ENCODE measurements at regions not wholly inside any gene's neighbourhood (a gene's known extent, or its start where the extent isn't known, plus 50 kb on each side); places are given as distances from the start of the nearest gene placed in this dataset.

GRCh38 chr9:89670114-89670513 lies 65.3 kb downstream of the GADD45G start:
- Histone ChIP-seq H3K27me3 (no peaks in the 10 kb centered on the region), H3K9me3 (no peaks in the 10 kb centered on the region), H3K4me1 (peaks cover 2 to 15% of the 10 kb centered on the region in 2 donors), H3K4me3 (no peak overlapping the region), H3K36me3 (no peaks in the 10 kb centered on the region), H3K27ac (no peak overlapping the region)
- DNase-seq (no peak), ATAC-seq (no peak)
- TF ChIP-seq CTCF (IDR thresholded peaks at IDR 0.05): no peak
- intact Hi-C loops (cut with DNase I): no loop called here

- H3K36me3 ChIP-seq: no peaks in the 10 kb centered on the region
- H3K27ac ChIP-seq: no peak overlapping the region
- DNase-seq (no peak), ATAC-seq (no peak)
- intact Hi-C loops (cut with DNase I): no loop called here
- H3K4me1 ChIP-seq: peaks cover 0 to 22% of the 10 kb centered on the region in 2 donors
- TF ChIP-seq CTCF (IDR thresholded peaks at IDR 0.05): no peak
- H3K9me3 ChIP-seq: no peaks in the 10 kb centered on the region
- H3K4me3 ChIP-seq: no peak overlapping the region
- no peaks in the 10 kb centered on the region for H3K27me3 ChIP-seq
Observed at GRCh38 chr9:89670801-89671434, 66.1 kb downstream of the GADD45G start.

- no peak overlapping the region for H3K4me3 ChIP-seq
- H3K9me3 ChIP-seq: no peaks in the 10 kb centered on the region
- DNase-seq: no peak
- H3K27me3 ChIP-seq: no peaks in the 10 kb centered on the region
- H3K27ac ChIP-seq: no peak overlapping the region
- peaks cover 0 to 18% of the 10 kb centered on the region in 2 donors for H3K4me1 ChIP-seq
- H3K36me3 ChIP-seq: no peaks in the 10 kb centered on the region
- intact Hi-C loops (cut with DNase I): no loop called here
- no peak for TF ChIP-seq CTCF (IDR thresholded peaks at IDR 0.05)
- no peak for ATAC-seq
Observed at GRCh38 chr9:89674667-89675057, 69.8 kb downstream of the GADD45G start.

GRCh38 chr9:89675058-89675742 lies 70.4 kb downstream of the GADD45G start:
- H3K9me3 ChIP-seq: no peaks in the 10 kb centered on the region
- TF ChIP-seq CTCF (IDR thresholded peaks at IDR 0.05): no peak
- no peaks in the 10 kb centered on the region for H3K36me3 ChIP-seq
- no peak overlapping the region for H3K4me3 ChIP-seq
- no peak for DNase-seq
- H3K4me1 ChIP-seq: peaks cover 0 to 18% of the 10 kb centered on the region in 2 donors
- intact Hi-C loops (cut with DNase I): no loop called here
- no peak for ATAC-seq
- H3K27ac ChIP-seq: no peak overlapping the region
- H3K27me3 ChIP-seq: no peaks in the 10 kb centered on the region

GRCh38 chr9:89676281-89676680 lies 71.5 kb downstream of the GADD45G start:
- H3K27me3 ChIP-seq: no peaks in the 10 kb centered on the region
- H3K36me3 ChIP-seq: no peaks in the 10 kb centered on the region
- no peak for TF ChIP-seq CTCF (IDR thresholded peaks at IDR 0.05)
- peak; percentile 94 for ATAC-seq
- intact Hi-C loops (cut with DNase I): no loop called here
- no peak overlapping the region for H3K27ac ChIP-seq
- H3K4me1 ChIP-seq: peaks cover 0 to 18% of the 10 kb centered on the region in 2 donors
- H3K4me3 ChIP-seq: no peak overlapping the region
- H3K9me3 ChIP-seq: no peaks in the 10 kb centered on the region
- peak in 3 of 4 donors; percentile 63 to 88 (median 78) for DNase-seq
